ENCODE measurements at regions not wholly inside any gene's neighbourhood (a gene's known extent, or its start where the extent isn't known, plus 50 kb on each side); places are given as distances from the start of the nearest gene placed in this dataset.

DNA sequence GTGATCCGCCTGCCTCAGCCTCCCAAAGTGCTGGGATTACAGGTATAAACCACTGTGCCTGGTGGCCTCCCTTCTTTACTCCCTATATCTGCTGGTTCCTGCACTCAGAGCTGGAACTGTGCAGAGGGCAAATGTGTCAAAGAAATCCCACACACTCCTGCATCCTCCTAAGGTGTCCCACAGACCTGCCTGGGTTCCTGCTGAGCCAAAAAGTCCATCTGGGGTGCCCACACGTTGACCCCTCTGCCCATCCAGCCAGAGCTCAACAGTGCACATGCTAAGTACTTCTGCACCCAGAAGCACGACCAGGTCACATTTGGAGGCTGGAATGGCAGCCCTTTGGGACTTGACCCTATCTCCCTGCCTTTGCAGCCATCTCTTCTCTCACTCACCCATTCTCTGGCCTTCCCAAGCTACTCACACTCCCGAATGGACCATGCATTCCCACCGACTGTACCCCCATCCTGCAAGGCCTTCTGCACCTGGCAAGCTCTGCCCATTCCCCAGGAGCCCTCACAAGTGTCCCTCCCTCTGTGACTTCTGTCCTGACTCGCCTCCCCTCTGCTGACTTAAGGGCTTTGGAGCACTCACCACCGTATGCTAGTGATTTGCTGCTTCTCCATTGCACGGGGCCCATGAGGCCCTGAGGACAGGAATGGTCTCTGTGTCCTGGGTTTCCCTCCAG, 152.1 kb downstream of the KCTD15 start:
- TF ChIP-seq, protein P1, sequence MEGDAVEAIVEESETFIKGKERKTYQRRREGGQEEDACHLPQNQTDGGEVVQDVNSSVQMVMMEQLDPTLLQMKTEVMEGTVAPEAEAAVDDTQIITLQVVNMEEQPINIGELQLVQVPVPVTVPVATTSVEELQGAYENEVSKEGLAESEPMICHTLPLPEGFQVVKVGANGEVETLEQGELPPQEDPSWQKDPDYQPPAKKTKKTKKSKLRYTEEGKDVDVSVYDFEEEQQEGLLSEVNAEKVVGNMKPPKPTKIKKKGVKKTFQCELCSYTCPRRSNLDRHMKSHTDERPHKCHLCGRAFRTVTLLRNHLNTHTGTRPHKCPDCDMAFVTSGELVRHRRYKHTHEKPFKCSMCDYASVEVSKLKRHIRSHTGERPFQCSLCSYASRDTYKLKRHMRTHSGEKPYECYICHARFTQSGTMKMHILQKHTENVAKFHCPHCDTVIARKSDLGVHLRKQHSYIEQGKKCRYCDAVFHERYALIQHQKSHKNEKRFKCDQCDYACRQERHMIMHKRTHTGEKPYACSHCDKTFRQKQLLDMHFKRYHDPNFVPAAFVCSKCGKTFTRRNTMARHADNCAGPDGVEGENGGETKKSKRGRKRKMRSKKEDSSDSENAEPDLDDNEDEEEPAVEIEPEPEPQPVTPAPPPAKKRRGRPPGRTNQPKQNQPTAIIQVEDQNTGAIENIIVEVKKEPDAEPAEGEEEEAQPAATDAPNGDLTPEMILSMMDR (IDR thresholded peaks at IDR 0.05): no peak
- TF ChIP-seq POLR2A (IDR thresholded peaks at IDR 0.05): no peak

Measured in suprapubic skin (tissue), 3 donors.